MCF 10A (cell line): ENCODE measurements at regions not wholly inside any gene's neighbourhood (a gene's known extent, or its start where the extent isn't known, plus 50 kb on each side); places are given as distances from the start of the nearest gene placed in this dataset.
"Not testable (repeated sequence)": the region's sequence is repeated elsewhere in the genome, so short reads cannot be mapped to it uniquely, and the experiment has no call there.

Experiments
- BruUV-seq: library from RNA; stranded (reverse); fragments of 400-500 nt; replicated peaks from 2 replicates; lab custom pipeline; 2021; lab: Mats Ljungman, UMichigan
- CTCF ChIA-PET: fragments of 300-600 bp; sonication (Branson Sonifier 250); formaldehyde crosslinking; extraction: SDS; loops from one replicate; lab custom pipeline; 2021; ENCODE audit warnings: antibody characterized with exemption, inconsistent platforms; lab: Yijun Ruan, JAX
- POLR2A ChIA-PET: fragments of 300-600, 350-650 bp; sonication (Branson Sonifier 250); formaldehyde crosslinking; extraction: SDS; loops from one replicate; lab custom pipeline; 2020; ENCODE audit warnings: antibody characterized with exemption, inconsistent platforms; lab: Yijun Ruan, JAX
- DNase-seq: peaks from one replicate; pipeline ENCODE4 v3.0.0-alpha.2; 2018; ENCODE audit not compliant: unreplicated experiment
- H3K27ac Mint-ChIP-seq: one replicate; pipeline ENCODE4 v1.8.0; 2022; ENCODE audit warnings: mild to moderate bottlenecking, low read depth, mixed read lengths; ENCODE audit not compliant: unreplicated experiment
- H3K27me3 Mint-ChIP-seq: one replicate; pipeline ENCODE4 v1.8.0; 2022; ENCODE audit warnings: mixed read lengths; ENCODE audit not compliant: insufficient read depth, unreplicated experiment
- H3K36me3 Mint-ChIP-seq: one replicate; pipeline ENCODE4 v1.8.0; 2022; ENCODE audit warnings: mild to moderate bottlenecking, moderate library complexity, mixed read lengths; ENCODE audit not compliant: insufficient read depth, unreplicated experiment
- H3K4me1 Mint-ChIP-seq: one replicate; pipeline ENCODE4 v1.8.0; 2022; ENCODE audit warnings: mixed read lengths; ENCODE audit not compliant: insufficient read depth, unreplicated experiment
- H3K4me3 Mint-ChIP-seq: one replicate; pipeline ENCODE4 v1.8.0; 2022; ENCODE audit warnings: mild to moderate bottlenecking, moderate library complexity, mixed read lengths; ENCODE audit not compliant: unreplicated experiment
- H3K9me3 Mint-ChIP-seq: one replicate; pipeline ENCODE4 v1.8.0; 2022; ENCODE audit warnings: mixed read lengths; ENCODE audit not compliant: unreplicated experiment
- intact Hi-C: fragments of 100-400 bp; cut with micrococcal nuclease; formaldehyde crosslinking; loops from 2 replicates; pipeline ENCODE4 v1.14.1; 2022
- TF ChIP-seq, protein P1 (sequence below): fragments of 200-600 bp; IDR thresholded peaks from one replicate; pipeline ENCODE4 v1.8.0; 2022; ENCODE audit warnings: antibody characterized with exemption, mild to moderate bottlenecking; ENCODE audit not compliant: unreplicated experiment

GRCh38 chr1:96525657-96526557 is 195.7 kb upstream of the PTBP2 start:
- intact Hi-C loops = no loop called here
- no peak for DNase-seq
- Mint-ChIP-seq H3K36me3 (no peaks in the 10 kb centered on the region), H3K27me3 (no peaks in the 10 kb centered on the region), H3K9me3 (peaks cover 26% of the 10 kb centered on the region), H3K4me3 (no peak overlapping the region), H3K4me1 (peaks cover 6% of the 10 kb centered on the region), H3K27ac (no peak overlapping the region)
- TF ChIP-seq, protein P1, sequence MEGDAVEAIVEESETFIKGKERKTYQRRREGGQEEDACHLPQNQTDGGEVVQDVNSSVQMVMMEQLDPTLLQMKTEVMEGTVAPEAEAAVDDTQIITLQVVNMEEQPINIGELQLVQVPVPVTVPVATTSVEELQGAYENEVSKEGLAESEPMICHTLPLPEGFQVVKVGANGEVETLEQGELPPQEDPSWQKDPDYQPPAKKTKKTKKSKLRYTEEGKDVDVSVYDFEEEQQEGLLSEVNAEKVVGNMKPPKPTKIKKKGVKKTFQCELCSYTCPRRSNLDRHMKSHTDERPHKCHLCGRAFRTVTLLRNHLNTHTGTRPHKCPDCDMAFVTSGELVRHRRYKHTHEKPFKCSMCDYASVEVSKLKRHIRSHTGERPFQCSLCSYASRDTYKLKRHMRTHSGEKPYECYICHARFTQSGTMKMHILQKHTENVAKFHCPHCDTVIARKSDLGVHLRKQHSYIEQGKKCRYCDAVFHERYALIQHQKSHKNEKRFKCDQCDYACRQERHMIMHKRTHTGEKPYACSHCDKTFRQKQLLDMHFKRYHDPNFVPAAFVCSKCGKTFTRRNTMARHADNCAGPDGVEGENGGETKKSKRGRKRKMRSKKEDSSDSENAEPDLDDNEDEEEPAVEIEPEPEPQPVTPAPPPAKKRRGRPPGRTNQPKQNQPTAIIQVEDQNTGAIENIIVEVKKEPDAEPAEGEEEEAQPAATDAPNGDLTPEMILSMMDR = no peak
- CTCF ChIA-PET = interaction anchor here (0.5 to 0.7 kb wide), 2 partner anchors 379 to 575 kb away, joined by 3 to 5 read pairs; no protein-coding TSS in a partner anchor
- no TSS peak for BruUV-seq
- POLR2A ChIA-PET = no interaction called here

GRCh38 chr1:96528672-96529071 is 192.9 kb upstream of the PTBP2 start:
- H3K4me1 Mint-ChIP-seq, H3K36me3 Mint-ChIP-seq, intact Hi-C loops, H3K27me3 Mint-ChIP-seq, DNase-seq, CTCF ChIA-PET, BruUV-seq, H3K4me3 Mint-ChIP-seq, POLR2A ChIA-PET, H3K27ac Mint-ChIP-seq: not testable (repeated sequence)
- peaks cover 28% of the 10 kb centered on the region for H3K9me3 Mint-ChIP-seq

GRCh38 chr1:96533820-96534219 is 187.8 kb upstream of the PTBP2 start:
- intact Hi-C loops = no loop called here
- no peak for DNase-seq
- CTCF ChIA-PET = interaction anchor here (0.6 to 1.3 kb wide), 2 partner anchors 10 to 34 kb away, joined by 3 to 4 read pairs; no protein-coding TSS in a partner anchor
- H3K27ac Mint-ChIP-seq = no peak overlapping the region
- POLR2A ChIA-PET = no interaction called here
- H3K9me3 Mint-ChIP-seq = peaks cover 11% of the 10 kb centered on the region
- no TSS peak for BruUV-seq
- H3K4me1 Mint-ChIP-seq = peaks cover 4% of the 10 kb centered on the region
- no peaks in the 10 kb centered on the region for H3K27me3 Mint-ChIP-seq
- TF ChIP-seq, protein P1 = no peak
- no peaks in the 10 kb centered on the region for H3K36me3 Mint-ChIP-seq
- H3K4me3 Mint-ChIP-seq = no peak overlapping the region

DNA sequence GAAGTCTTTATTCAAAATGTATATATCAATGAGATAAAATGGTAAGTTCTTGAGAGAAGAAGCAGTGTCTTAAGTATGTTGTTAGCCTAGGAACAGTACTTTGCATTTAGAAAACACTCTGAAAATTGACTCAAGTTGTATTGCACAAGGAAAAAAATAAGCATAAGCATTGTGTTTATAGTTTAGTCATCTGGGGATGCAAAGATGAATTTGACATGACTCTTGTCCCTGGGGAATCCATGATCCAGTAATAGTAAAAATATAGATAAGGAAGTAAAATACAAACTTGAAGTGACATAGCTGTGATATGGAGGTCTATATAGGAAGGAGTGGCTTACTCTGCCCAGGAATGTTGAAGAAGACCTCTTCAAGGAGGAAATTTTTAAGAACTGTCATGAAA is 185.0 kb upstream of the PTBP2 start:
- Mint-ChIP-seq H3K36me3 (no peaks in the 10 kb centered on the region), H3K4me3 (no peak overlapping the region), H3K9me3 (no peaks in the 10 kb centered on the region), H3K4me1 (peaks cover 4% of the 10 kb centered on the region), H3K27ac (no peak overlapping the region), H3K27me3 (no peaks in the 10 kb centered on the region)
- no peak for DNase-seq
- no TSS peak for BruUV-seq
- TF ChIP-seq, protein P1 = no peak
- intact Hi-C loops = no loop called here
- POLR2A ChIA-PET = no interaction called here
- CTCF ChIA-PET = no interaction called here
